PFSK-1 (cell line): ENCODE measurements at regions not wholly inside any gene's neighbourhood (a gene's known extent, or its start where the extent isn't known, plus 50 kb on each side); places are given as distances from the start of the nearest gene placed in this dataset.

ENCODE experiments used
- FOXP2 ChIP-seq: optimal IDR thresholded peaks from 2 replicates; pipeline ENCODE3; 2011; ENCODE audit warnings: borderline replicate concordance, control low read depth, inconsistent platforms; ENCODE audit not compliant: insufficient read depth; ENCODE audit errors: extremely low read length, extremely low read depth
- POLR2AphosphoS5 ChIP-seq: IDR thresholded peaks from 2 replicates; pipeline ENCODE4 v1.6.1; 2012; ENCODE audit warnings: low read depth, mild to moderate bottlenecking, control low read depth, low read length, moderate library complexity
- SIN3A ChIP-seq: IDR thresholded peaks from 2 replicates; pipeline ENCODE4 v1.6.1; 2012; ENCODE audit warnings: mild to moderate bottlenecking, low read length, moderate library complexity, borderline replicate concordance; ENCODE audit not compliant: insufficient read depth
- TF ChIP-seq, protein P1 (sequence below), 2 experiments: IDR thresholded peaks; 2 replicates each; pipeline versions ENCODE4 v1.6.1 to v1.8.0; 2011 to 2012; ENCODE audit warnings: low read depth in 2 of 2, low read length in 2 of 2, control low read depth in 1 of 2, inconsistent platforms in 1 of 2, mild to moderate bottlenecking in 1 of 2, moderate library complexity in 1 of 2; ENCODE audit not compliant: insufficient read depth in 1 of 2

DNA sequence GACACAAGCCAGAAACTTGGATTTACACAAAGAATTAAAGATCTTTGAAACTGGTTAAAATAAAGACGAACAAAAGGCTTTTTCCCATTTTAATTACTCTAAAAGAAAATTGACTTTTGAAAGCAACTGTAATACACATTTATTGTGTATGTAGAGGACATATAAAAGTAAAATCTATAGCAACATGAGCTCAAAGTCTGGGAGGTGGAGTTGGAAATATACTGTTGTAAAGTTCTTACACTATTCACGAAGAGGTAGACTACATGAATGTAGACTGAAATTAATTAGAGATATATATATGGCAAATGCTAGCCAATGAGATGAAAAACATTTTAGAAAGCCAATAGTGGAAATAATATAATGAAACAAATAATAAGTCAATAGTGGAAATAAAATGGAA lies 251.0 kb downstream of the AHR start:
- TF ChIP-seq POLR2AphosphoS5 (no peak), SIN3A (no peak), FOXP2 (no peak)
- TF ChIP-seq, protein P1, sequence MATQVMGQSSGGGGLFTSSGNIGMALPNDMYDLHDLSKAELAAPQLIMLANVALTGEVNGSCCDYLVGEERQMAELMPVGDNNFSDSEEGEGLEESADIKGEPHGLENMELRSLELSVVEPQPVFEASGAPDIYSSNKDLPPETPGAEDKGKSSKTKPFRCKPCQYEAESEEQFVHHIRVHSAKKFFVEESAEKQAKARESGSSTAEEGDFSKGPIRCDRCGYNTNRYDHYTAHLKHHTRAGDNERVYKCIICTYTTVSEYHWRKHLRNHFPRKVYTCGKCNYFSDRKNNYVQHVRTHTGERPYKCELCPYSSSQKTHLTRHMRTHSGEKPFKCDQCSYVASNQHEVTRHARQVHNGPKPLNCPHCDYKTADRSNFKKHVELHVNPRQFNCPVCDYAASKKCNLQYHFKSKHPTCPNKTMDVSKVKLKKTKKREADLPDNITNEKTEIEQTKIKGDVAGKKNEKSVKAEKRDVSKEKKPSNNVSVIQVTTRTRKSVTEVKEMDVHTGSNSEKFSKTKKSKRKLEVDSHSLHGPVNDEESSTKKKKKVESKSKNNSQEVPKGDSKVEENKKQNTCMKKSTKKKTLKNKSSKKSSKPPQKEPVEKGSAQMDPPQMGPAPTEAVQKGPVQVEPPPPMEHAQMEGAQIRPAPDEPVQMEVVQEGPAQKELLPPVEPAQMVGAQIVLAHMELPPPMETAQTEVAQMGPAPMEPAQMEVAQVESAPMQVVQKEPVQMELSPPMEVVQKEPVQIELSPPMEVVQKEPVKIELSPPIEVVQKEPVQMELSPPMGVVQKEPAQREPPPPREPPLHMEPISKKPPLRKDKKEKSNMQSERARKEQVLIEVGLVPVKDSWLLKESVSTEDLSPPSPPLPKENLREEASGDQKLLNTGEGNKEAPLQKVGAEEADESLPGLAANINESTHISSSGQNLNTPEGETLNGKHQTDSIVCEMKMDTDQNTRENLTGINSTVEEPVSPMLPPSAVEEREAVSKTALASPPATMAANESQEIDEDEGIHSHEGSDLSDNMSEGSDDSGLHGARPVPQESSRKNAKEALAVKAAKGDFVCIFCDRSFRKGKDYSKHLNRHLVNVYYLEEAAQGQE (IDR thresholded peaks at IDR 0.05; ENCODE audit: insufficient read depth in 1 of 2, low read depth in 2 of 2, low read length in 2 of 2), result no peak
